Endothelial cell of umbilical vein (primary cell): ENCODE measurements at regions not wholly inside any gene's neighbourhood (a gene's known extent, or its start where the extent isn't known, plus 50 kb on each side); places are given as distances from the start of the nearest gene placed in this dataset.

Source experiments
- BruUV-seq: library from RNA; stranded (reverse); fragments of 400-500 nt; replicated peaks from 2 replicates; lab custom pipeline; 2021; lab: Mats Ljungman, UMichigan
- CTCF ChIA-PET: fragments of 300-600, 350-600 bp; sonication (Branson Sonifier 250); formaldehyde crosslinking; loops from one replicate; lab custom pipeline; 2021; ENCODE audit warnings: antibody characterized with exemption, inconsistent platforms; lab: Charles Lee
- POLR2A ChIA-PET: fragments of 300-600, 350-600 bp; sonication (Branson Sonifier 250); formaldehyde crosslinking; loops from one replicate; lab custom pipeline; 2021; ENCODE audit warnings: antibody characterized with exemption, inconsistent platforms; lab: Charles Lee
- DNase-seq: peaks from one replicate; pipeline ENCODE4 v3.0.0-alpha.2; 2011; ENCODE audit warnings: low read depth, low spot score
- FAIRE-seq: peaks from 2 replicates; lab custom pipeline; 2011; peaks lifted over from hg19 to GRCh38; lab: Jason Lieb, UNC
- H2AFZ ChIP-seq: 2 replicates; pipeline ENCODE4 v1.6.0; 2012; ENCODE audit warnings: low read depth, low read length, control low read depth, inconsistent platforms
- H3K27ac ChIP-seq: 2 replicates; pipeline ENCODE4 v1.5.1; 2011; ENCODE audit warnings: low read depth, mild to moderate bottlenecking, control low read depth, low read length, moderate library complexity; ENCODE audit not compliant: insufficient read depth
- H3K27me3 ChIP-seq, 2 experiments: 2 replicates each; pipeline versions ENCODE4 v1.6.0 to v1.6.1; 2011; ENCODE audit warnings: low read length in 2 of 2, mixed read lengths in 1 of 2; ENCODE audit not compliant: control insufficient read depth in 2 of 2, insufficient read depth in 2 of 2
- H3K36me3 ChIP-seq, 2 experiments: 2 replicates in 1 of 2; 3 replicates in 1 of 2; pipeline ENCODE4 v1.5.1; 2011; ENCODE audit warnings: low read length in 2 of 2, mild to moderate bottlenecking in 1 of 2, moderate library complexity in 1 of 2; ENCODE audit not compliant: control insufficient read depth in 2 of 2, insufficient read depth in 2 of 2; ENCODE audit errors: extremely low read depth in 1 of 2
- H3K4me1 ChIP-seq: 3 replicates; pipeline ENCODE4 v1.5.1; 2011; ENCODE audit warnings: mild to moderate bottlenecking, low read length; ENCODE audit not compliant: control insufficient read depth, insufficient read depth; ENCODE audit errors: extremely low read depth
- H3K4me2 ChIP-seq: 2 replicates; pipeline ENCODE4 v1.6.1; 2011; ENCODE audit warnings: low read length, control low read depth, mixed read lengths; ENCODE audit not compliant: insufficient read depth
- H3K4me3 ChIP-seq, 3 experiments: fragments of 200-600 bp in 1 of 3; sonication (generic), shearing (Covaris generic) in 1 of 3; replicated peaks in 1 of 3; 2 replicates each; pipeline ENCODE4 v1.5.1; 2011 to 2016; ENCODE audit warnings: control low read depth in 3 of 3, low read length in 3 of 3, mild to moderate bottlenecking in 2 of 3, inconsistent platforms in 1 of 3, low read depth in 1 of 3, moderate library complexity in 1 of 3; ENCODE audit not compliant: insufficient read depth in 1 of 3
- H3K79me2 ChIP-seq: 2 replicates; pipeline ENCODE4 v1.6.0; 2012; ENCODE audit warnings: low read length, inconsistent platforms; ENCODE audit not compliant: control insufficient read depth, insufficient read depth
- H3K9ac ChIP-seq: replicated peaks from 2 replicates; pipeline ENCODE3; 2011; ENCODE audit warnings: low read length, control low read depth; ENCODE audit not compliant: insufficient read depth; ENCODE audit errors: extremely low read depth
- H3K9me1 ChIP-seq: replicated peaks from 3 replicates; pipeline ENCODE4 v1.6.0; 2011; ENCODE audit warnings: mild to moderate bottlenecking, low read length; ENCODE audit not compliant: control insufficient read depth, insufficient read depth; ENCODE audit errors: extremely low read depth
- H3K9me3 ChIP-seq: replicated peaks from 2 replicates; pipeline ENCODE4 v1.5.1; 2012; ENCODE audit warnings: low read length, inconsistent platforms; ENCODE audit not compliant: control insufficient read depth, insufficient read depth
- H4K20me1 ChIP-seq: replicated peaks from 2 replicates; pipeline ENCODE3; 2011; ENCODE audit warnings: mild to moderate bottlenecking, low read length; ENCODE audit not compliant: control insufficient read depth, insufficient read depth; ENCODE audit errors: extremely low read depth
- FOS ChIP-seq: IDR thresholded peaks from 2 replicates; pipeline ENCODE4 v1.6.1; 2011; ENCODE audit warnings: mild to moderate bottlenecking, low read length, moderate library complexity, borderline replicate concordance; ENCODE audit not compliant: insufficient read depth
- GATA2 ChIP-seq: IDR thresholded peaks from 2 replicates; pipeline ENCODE4 v1.7.0; 2011; ENCODE audit warnings: low read depth, mild to moderate bottlenecking, moderate library complexity, mixed read lengths, low read length; ENCODE audit not compliant: insufficient read length, insufficient read depth
- JUN ChIP-seq: IDR thresholded peaks from 2 replicates; pipeline ENCODE4 v1.6.1; 2011; ENCODE audit warnings: borderline replicate concordance, low read depth; ENCODE audit not compliant: insufficient read length, insufficient read depth
- MYC ChIP-seq: IDR thresholded peaks from one replicate; pipeline ENCODE4 v1.6.1; 2011; ENCODE audit warnings: mild to moderate bottlenecking, low read depth, low read length
- POLR2A ChIP-seq: IDR thresholded peaks from 2 replicates; pipeline ENCODE4 v1.6.1; 2012; ENCODE audit warnings: low read depth, mild to moderate bottlenecking, control low read depth, low read length
- POLR2AphosphoS5 ChIP-seq: IDR thresholded peaks from 2 replicates; pipeline ENCODE4 v1.6.1; 2012; ENCODE audit warnings: low read depth, mild to moderate bottlenecking, control low read depth, low read length, moderate library complexity; ENCODE audit not compliant: insufficient read depth
- dilution Hi-C: fragments of 300-500 bp; cut with MboI; formaldehyde crosslinking; loops from one replicate; pipeline ENCODE4 v1.15.0; 2019; ENCODE audit warnings: low sequenced_read_pairs; ENCODE audit not compliant: extremely low pct_ligation_motif_present
- intact Hi-C: fragments of 100-400 bp; cut with micrococcal nuclease; formaldehyde crosslinking; loops from one replicate; pipeline ENCODE4 v1.10.0; 2022
- TF ChIP-seq, protein P1 (sequence below): IDR thresholded peaks from 2 replicates; pipeline ENCODE4 v1.6.1; 2011; ENCODE audit not compliant: insufficient read depth, insufficient read length
- TF ChIP-seq, protein P2 (sequence below), 2 donors: IDR thresholded peaks; 1 replicate in 1 of 2; 2 replicates in 1 of 2; pipeline ENCODE4 v1.5.1; 2011; ENCODE audit warnings: low read length in 2 of 2, mild to moderate bottlenecking in 2 of 2, moderate library complexity in 2 of 2, control low read depth in 1 of 2, inconsistent platforms in 1 of 2, low read depth in 1 of 2; ENCODE audit not compliant: insufficient read depth in 1 of 2; ENCODE audit errors: extremely low read depth in 1 of 2

DNA sequence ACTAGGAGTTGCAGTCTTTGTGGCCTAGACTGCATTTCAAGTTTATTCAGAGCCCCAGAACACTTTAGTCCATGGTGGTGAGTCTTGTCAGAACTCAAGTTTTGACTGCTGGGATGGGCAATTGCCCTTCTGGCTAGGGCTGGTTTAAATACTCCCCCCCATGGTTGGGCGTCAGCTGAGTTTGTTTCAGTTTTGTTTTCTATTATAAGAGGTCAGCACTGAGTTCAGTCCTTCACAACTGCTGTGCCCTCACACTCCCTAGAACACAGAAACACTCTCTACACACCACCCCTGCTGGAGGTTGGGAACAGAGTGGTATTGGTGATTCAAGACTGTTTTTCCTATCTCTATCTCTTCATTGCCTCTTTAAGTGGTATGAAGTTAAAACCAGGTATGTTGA is 217.0 kb downstream of the GUCY2F start:
- Histone ChIP-seq H4K20me1 (no peaks in the 10 kb centered on the region), H2AFZ (no peak overlapping the region), H3K9me3 (no peaks in the 10 kb centered on the region), H3K36me3 (no peaks in the 10 kb centered on the region), H3K9ac (no peak overlapping the region), H3K27me3 (no peaks in the 10 kb centered on the region), H3K4me2 (no peak overlapping the region), H3K79me2 (no peaks in the 10 kb centered on the region), H3K9me1 (no peaks in the 10 kb centered on the region), H3K27ac (no peak overlapping the region), H3K4me3 (no peak overlapping the region), H3K4me1 (no peaks in the 10 kb centered on the region)
- intact Hi-C loops: no loop called here
- no peak for DNase-seq
- POLR2A ChIA-PET: no interaction called here
- CTCF ChIA-PET: no interaction called here
- no TSS peak for BruUV-seq
- TF ChIP-seq MYC (no peak), FOS (no peak), POLR2AphosphoS5 (no peak), JUN (no peak), POLR2A (no peak), GATA2 (no peak)
- TF ChIP-seq, protein P1, sequence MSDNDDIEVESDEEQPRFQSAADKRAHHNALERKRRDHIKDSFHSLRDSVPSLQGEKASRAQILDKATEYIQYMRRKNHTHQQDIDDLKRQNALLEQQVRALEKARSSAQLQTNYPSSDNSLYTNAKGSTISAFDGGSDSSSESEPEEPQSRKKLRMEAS: no peak
- TF ChIP-seq, protein P2, sequence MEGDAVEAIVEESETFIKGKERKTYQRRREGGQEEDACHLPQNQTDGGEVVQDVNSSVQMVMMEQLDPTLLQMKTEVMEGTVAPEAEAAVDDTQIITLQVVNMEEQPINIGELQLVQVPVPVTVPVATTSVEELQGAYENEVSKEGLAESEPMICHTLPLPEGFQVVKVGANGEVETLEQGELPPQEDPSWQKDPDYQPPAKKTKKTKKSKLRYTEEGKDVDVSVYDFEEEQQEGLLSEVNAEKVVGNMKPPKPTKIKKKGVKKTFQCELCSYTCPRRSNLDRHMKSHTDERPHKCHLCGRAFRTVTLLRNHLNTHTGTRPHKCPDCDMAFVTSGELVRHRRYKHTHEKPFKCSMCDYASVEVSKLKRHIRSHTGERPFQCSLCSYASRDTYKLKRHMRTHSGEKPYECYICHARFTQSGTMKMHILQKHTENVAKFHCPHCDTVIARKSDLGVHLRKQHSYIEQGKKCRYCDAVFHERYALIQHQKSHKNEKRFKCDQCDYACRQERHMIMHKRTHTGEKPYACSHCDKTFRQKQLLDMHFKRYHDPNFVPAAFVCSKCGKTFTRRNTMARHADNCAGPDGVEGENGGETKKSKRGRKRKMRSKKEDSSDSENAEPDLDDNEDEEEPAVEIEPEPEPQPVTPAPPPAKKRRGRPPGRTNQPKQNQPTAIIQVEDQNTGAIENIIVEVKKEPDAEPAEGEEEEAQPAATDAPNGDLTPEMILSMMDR (IDR thresholded peaks at IDR 0.05; ENCODE audit: extremely low read depth in 1 of 2, insufficient read depth in 1 of 2, low read depth in 1 of 2, low read length in 2 of 2): no peak
- dilution Hi-C loops: no loop called here
- FAIRE-seq: no peak
